ENCODE measurements at regions not wholly inside any gene's neighbourhood (a gene's known extent, or its start where the extent isn't known, plus 50 kb on each side); places are given as distances from the start of the nearest gene placed in this dataset.

- TF ChIP-seq, protein P1, sequence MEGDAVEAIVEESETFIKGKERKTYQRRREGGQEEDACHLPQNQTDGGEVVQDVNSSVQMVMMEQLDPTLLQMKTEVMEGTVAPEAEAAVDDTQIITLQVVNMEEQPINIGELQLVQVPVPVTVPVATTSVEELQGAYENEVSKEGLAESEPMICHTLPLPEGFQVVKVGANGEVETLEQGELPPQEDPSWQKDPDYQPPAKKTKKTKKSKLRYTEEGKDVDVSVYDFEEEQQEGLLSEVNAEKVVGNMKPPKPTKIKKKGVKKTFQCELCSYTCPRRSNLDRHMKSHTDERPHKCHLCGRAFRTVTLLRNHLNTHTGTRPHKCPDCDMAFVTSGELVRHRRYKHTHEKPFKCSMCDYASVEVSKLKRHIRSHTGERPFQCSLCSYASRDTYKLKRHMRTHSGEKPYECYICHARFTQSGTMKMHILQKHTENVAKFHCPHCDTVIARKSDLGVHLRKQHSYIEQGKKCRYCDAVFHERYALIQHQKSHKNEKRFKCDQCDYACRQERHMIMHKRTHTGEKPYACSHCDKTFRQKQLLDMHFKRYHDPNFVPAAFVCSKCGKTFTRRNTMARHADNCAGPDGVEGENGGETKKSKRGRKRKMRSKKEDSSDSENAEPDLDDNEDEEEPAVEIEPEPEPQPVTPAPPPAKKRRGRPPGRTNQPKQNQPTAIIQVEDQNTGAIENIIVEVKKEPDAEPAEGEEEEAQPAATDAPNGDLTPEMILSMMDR (IDR thresholded peaks at IDR 0.05; ENCODE audit: low read depth, low read length) = no peak
- Histone ChIP-seq H3K27ac (no peak overlapping the region), H3K27me3 (ENCODE audit: insufficient read depth, low read depth, severe bottlenecking) (no peaks in the 10 kb centered on the region), H3K4me3 (ENCODE audit: low read depth, low read length) (no peak overlapping the region), H3K36me3 (no peaks in the 10 kb centered on the region), H3K9me3 (ENCODE audit: severe bottlenecking) (no peaks in the 10 kb centered on the region)
- no peak for DNase-seq
These were observed 1020.5 kb downstream of the OTOL1 start for GRCh38 chr3:162517110-162517509.

DNA sequence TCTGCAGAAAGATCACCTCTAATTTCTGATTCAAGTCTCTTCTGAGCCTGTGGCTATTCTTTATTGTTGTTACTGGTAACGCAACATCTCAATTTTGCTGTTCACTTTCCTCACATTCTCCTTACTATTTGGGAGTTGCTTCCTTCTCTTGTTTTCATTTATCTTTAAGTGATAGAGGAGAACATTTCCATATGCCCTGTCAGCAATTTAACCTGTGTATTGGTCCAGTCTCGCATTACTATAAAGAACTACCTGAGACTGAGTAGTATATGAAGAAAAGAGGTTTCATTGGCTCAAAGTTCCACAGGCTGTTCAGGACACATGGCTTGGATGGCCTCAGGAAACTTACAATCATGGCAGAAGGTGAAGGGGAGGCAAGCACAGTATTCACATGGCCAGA lies 1025.1 kb downstream of the OTOL1 start:
- H3K9me3 ChIP-seq (ENCODE audit: severe bottlenecking) = no peaks in the 10 kb centered on the region
- H3K27ac ChIP-seq = no peak overlapping the region
- H3K36me3 ChIP-seq = no peaks in the 10 kb centered on the region
- DNase-seq = no peak
- TF ChIP-seq, protein P1 (IDR thresholded peaks at IDR 0.05; ENCODE audit: low read depth, low read length) = no peak
- H3K4me3 ChIP-seq (ENCODE audit: low read depth, low read length) = no peak overlapping the region
- no peaks in the 10 kb centered on the region for H3K27me3 ChIP-seq (ENCODE audit: insufficient read depth, low read depth, severe bottlenecking)

DNA sequence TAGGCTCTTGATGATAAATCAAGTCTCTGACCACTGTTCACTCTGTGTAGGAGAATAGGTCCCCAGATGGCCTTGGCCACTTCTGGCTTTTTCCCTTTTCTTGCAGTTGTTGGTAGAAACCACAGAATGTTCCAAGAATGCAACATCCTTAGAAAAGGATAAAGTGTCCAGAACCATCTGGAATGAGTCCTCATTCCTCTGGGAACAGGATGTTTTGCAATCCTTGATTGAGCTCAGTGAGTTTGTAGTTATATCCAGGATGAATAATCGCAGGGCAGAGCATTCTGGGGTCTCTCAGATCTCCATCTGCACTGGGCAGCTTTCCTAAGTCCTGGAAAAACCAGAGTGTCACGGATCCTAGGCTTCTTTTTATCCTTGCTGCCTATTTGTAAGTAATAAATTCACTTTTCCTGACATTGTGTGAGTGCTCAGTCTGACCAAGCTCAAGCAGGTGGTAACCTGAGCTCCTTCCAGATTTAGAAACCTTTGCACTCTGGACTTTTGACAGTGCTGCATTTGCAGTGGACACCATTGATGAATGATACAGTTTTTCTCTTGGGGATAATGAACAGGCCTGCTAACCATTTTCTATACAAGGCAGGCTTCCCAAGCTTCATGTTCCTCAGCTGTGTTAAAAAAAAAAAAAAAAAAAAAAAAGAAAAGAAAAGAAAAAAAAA lies 1028.6 kb downstream of the OTOL1 start:
- DNase-seq = no peak
- no peak overlapping the region for H3K27ac ChIP-seq
- no peaks in the 10 kb centered on the region for H3K9me3 ChIP-seq (ENCODE audit: severe bottlenecking)
- no peaks in the 10 kb centered on the region for H3K27me3 ChIP-seq (ENCODE audit: insufficient read depth, low read depth, severe bottlenecking)
- no peaks in the 10 kb centered on the region for H3K36me3 ChIP-seq
- TF ChIP-seq, protein P1 (IDR thresholded peaks at IDR 0.05; ENCODE audit: low read depth, low read length) = no peak
- no peak overlapping the region for H3K4me3 ChIP-seq (ENCODE audit: low read depth, low read length)

DNA sequence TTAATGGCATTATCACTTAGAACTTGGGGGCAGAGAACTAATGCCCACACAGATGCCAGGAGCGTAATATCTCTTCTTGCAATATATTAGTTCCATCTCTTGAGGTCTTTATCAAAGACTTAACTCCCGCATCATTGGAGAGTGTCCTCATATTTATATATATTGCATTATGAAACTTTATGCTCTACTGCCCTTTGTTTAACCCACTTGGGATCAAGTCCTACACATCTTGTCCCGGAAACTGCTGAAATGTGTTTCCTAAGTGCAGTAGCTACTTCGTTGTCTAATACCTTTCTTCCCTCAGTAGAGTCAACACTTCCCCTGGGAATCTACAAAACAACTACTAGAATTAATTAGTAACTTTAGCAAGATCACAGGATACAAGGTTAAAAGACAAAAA lies 1029.2 kb downstream of the OTOL1 start:
- Histone ChIP-seq H3K27ac (no peak overlapping the region), H3K27me3 (ENCODE audit: insufficient read depth, low read depth, severe bottlenecking) (no peaks in the 10 kb centered on the region), H3K36me3 (no peaks in the 10 kb centered on the region), H3K4me3 (ENCODE audit: low read depth, low read length) (no peak overlapping the region), H3K9me3 (ENCODE audit: severe bottlenecking) (no peaks in the 10 kb centered on the region)
- TF ChIP-seq, protein P1 (IDR thresholded peaks at IDR 0.05; ENCODE audit: low read depth, low read length) = no peak
- no peak for DNase-seq

DNA sequence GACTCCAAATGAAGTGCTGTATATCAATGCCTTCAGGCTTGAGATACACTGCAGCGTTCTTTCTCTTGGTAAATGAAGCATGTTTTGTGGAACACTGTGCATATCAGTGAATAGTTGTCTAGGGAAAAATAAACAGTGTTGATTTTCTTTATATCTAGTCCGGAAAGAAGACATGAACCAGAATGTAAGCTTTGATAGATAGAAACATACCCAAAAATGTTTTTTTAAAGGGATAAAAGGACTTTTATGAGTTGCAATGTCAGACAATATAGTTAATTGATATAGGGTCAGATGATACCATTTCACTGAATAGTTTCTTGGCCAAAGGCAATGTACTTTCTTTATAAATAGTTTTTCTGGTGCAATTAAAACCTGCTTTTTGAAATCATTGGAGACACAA lies 1037.8 kb downstream of the OTOL1 start:
- no peaks in the 10 kb centered on the region for H3K9me3 ChIP-seq (ENCODE audit: severe bottlenecking)
- H3K27me3 ChIP-seq (ENCODE audit: insufficient read depth, low read depth, severe bottlenecking) = no peaks in the 10 kb centered on the region
- H3K36me3 ChIP-seq = no peaks in the 10 kb centered on the region
- TF ChIP-seq, protein P1 (IDR thresholded peaks at IDR 0.05; ENCODE audit: low read depth, low read length) = no peak
- no peak overlapping the region for H3K4me3 ChIP-seq (ENCODE audit: low read depth, low read length)
- no peak overlapping the region for H3K27ac ChIP-seq
- no peak for DNase-seq

DNA sequence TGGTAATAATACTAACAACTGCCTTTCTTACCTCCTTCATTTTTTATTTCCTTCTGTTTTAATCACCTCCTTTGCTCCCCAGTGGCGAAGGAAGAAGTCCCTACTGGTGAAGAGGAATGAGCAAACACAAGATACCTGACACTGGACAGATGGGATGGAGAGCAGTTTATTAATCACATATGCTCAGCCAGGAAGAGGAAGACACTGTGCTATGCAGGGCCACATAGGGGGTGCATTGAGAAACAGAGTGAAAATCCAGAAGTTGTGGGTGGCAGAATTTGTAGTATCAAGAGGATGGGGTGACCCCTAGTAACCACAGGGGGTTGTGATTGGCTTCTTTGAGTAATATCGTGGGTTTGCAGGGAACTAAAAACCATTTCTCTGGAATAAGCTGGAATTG lies 1041.9 kb downstream of the OTOL1 start:
- TF ChIP-seq, protein P1 (IDR thresholded peaks at IDR 0.05; ENCODE audit: low read depth, low read length) = no peak
- Histone ChIP-seq H3K4me3 (ENCODE audit: low read depth, low read length) (no peak overlapping the region), H3K27me3 (ENCODE audit: insufficient read depth, low read depth, severe bottlenecking) (no peaks in the 10 kb centered on the region), H3K9me3 (ENCODE audit: severe bottlenecking) (no peaks in the 10 kb centered on the region), H3K27ac (peak overlapping the region; percentile 55), H3K36me3 (no peaks in the 10 kb centered on the region)
- peak; percentile 21 for DNase-seq
